ENCODE measurements at regions not wholly inside any gene's neighbourhood (a gene's known extent, or its start where the extent isn't known, plus 50 kb on each side); places are given as distances from the start of the nearest gene placed in this dataset.

GRCh38 chr6:1065986-1066385 is 245.9 kb upstream of the FOXQ1 start:
- no peak for DNase-seq (ENCODE audit: low read depth in 2 of 2)

- no peak for DNase-seq (ENCODE audit: low read depth in 2 of 2)
Observed at GRCh38 chr6:1063671-1064355, 248.1 kb upstream of the FOXQ1 start.

DNA sequence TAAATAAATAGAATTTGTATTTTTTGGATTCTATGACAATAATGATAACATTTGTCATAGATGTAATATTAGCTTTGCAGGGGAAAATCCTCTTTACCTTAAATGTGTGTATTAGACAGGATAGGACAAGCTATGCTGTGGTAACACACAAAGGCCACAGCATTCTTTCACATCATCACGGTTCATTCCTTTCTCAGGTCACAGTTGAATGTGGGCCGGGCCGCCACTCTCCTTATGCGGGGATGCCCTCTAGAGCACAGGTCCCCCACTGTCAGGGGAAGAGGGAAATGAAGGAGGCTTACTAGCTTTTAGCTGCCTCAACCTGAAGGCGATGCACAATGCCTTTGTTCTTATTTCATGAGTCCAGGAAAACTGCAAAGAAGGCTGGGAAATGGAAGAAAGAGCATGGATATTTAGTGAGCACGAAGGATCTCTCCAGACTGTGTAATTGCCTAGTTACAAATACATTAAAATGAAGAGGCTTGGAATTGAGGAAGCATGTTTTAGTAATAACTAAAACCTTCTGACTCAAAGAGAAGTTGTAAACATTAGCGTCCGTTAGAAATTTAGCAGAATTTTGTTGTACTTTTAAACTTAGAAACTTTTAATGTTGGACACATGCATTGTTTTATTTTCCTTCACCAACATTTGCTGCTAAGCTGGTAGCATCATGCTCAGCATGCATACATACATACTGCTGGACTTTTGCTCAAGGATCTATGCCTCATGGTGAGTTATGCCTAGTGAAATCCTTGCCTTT is 248.9 kb upstream of the FOXQ1 start:
- no peak for DNase-seq (ENCODE audit: low read depth in 2 of 2)

GRCh38 chr6:1059596-1059995 is 252.3 kb upstream of the FOXQ1 start:
- DNase-seq (ENCODE audit: low read depth in 2 of 2), result no peak

DNA sequence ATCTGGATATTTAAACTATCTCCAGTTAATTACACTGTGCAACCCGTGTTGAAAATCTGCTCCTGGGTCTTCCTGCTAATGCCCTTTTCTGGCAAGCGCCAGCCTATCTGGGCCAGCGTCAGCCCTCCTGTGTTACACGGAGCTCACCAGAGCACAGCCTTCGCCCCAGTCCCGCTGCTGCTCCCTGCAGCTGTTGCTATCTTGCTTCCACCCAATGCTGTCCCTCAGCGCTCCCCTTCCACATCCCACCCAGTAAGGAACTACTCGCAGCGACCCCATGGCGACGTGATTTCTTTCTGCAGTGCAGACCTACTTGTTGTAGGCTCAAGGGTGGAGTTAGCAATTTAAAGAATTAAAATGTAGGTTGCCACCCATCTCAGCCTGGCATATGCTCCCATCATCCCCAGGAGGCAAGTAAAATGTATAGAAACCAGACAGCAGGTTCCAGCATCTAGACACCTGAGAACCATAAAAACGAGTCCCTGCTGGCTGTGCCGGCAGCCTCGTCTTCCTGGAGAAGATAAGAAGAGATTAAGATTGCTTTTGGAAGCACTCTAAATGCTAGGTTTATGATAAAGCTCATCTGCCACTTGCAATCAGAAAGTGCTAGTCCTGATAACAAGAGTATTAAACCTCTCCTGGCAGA is 254.3 kb upstream of the FOXQ1 start:
- no peak for DNase-seq (ENCODE audit: low read depth in 2 of 2)

- no peak for DNase-seq (ENCODE audit: low read depth in 2 of 2)
Observed at GRCh38 chr6:1055015-1055921, 256.6 kb upstream of the FOXQ1 start.

DNA sequence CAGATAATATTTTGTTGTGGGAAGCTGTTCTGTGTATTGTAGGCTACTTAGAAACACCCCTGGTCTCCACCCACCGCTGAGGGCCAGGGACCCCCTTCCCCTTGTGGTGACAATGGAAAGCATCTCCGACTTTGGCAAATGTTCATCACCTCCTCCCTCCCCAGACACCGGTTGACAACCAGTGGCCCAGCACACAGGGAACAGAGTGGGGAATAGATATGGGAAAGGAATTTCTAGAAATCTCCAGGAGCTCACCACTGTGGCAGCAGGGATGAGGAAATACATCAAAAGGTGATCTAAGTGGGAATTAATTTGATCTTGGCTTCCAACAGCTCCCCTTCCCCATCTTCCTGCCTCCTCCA is 257.3 kb upstream of the FOXQ1 start:
- DNase-seq (ENCODE audit: low read depth in 2 of 2), result no peak

DNA sequence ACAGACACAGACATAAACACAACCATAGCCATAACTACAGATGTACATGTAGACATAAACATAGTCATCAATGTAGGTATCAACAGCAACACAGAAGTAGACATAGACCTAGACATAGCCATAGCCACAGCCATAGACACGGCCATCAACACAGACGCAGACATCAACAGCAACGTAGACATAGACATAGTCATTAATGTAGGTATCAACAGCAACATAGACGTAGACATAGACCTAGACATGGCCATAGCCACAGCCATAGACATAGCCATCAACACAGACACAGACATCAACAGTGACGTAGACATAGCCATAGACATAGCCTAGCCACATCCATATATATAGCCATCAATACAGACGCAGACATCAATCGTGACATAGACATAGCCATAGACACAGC is 258.3 kb upstream of the FOXQ1 start:
- no peak for DNase-seq (ENCODE audit: low read depth in 2 of 2)

GRCh38 chr6:1052262-1052661 is 259.6 kb upstream of the FOXQ1 start:
- DNase-seq (ENCODE audit: low read depth in 2 of 2), result no peak

GRCh38 chr6:1049900-1050299 is 262.0 kb upstream of the FOXQ1 start:
- DNase-seq (ENCODE audit: low read depth in 2 of 2), result no peak

DNA sequence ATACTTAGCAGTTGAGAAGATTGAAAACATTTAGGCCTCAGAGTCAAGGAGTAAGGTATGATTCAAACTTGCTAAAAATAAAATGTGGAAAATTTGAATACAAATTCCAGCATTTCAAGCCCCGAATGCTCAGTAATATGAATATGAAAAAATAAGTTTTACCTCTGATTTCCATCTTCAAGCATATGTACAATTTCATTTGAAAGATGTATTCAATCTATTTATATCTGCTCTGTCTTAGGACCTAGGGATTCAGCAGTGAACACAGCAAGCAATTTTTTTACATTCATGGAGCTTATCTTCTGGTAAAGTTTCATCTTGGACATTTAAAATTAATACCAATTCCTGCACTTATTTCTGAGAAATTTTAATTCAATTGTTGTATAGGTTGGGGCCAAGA is 262.7 kb upstream of the FOXQ1 start:
- no peak for DNase-seq (ENCODE audit: low read depth in 2 of 2)

DNA sequence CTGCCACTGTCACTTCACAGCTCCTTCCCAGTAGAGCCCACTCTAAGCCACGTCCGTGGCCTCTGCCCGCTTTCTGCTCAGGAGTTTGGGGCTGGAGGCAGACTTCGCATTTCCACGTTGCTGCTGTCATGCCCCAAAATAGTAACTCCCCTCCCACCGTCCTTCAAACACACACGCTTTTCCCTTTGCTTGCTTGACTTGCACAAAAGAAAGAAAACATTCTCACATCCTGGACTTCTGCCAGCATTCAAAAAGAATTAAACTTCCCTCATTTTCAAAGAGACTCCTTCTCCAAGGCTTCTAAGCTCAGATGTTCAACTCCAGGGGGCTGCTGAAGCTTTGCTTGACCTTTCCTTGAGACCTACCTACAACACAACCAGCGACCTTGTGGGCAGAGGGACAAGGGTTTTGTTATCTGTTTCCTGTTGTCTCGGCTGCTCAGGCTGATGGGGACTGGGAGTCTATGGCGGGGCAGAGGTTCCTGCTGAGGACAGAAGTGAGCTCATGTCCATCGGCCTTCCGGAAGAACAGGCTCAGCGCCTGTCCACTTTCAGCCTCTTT is 263.8 kb upstream of the FOXQ1 start:
- DNase-seq (ENCODE audit: low read depth in 2 of 2), result no peak

DNA sequence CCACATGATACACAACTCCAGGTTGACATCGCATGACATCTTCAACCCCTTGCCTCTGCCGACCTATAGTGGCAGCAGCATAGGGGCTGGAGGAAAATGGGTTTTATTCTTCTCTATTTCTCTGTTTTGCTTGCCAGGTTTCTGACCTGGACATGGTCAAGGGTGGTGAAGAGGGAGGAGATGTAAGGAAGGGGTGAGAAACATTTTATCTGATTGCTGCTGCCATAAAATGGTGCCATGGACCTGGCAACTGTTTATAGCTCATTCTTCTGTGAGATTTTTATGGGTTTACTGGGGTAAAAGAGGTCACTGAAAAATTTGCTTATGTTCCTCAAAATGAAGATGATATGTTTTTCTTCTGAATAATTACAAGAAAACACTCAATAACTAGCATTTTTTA is 266.7 kb upstream of the FOXQ1 start:
- no peak for DNase-seq (ENCODE audit: low read depth in 2 of 2)

DNA sequence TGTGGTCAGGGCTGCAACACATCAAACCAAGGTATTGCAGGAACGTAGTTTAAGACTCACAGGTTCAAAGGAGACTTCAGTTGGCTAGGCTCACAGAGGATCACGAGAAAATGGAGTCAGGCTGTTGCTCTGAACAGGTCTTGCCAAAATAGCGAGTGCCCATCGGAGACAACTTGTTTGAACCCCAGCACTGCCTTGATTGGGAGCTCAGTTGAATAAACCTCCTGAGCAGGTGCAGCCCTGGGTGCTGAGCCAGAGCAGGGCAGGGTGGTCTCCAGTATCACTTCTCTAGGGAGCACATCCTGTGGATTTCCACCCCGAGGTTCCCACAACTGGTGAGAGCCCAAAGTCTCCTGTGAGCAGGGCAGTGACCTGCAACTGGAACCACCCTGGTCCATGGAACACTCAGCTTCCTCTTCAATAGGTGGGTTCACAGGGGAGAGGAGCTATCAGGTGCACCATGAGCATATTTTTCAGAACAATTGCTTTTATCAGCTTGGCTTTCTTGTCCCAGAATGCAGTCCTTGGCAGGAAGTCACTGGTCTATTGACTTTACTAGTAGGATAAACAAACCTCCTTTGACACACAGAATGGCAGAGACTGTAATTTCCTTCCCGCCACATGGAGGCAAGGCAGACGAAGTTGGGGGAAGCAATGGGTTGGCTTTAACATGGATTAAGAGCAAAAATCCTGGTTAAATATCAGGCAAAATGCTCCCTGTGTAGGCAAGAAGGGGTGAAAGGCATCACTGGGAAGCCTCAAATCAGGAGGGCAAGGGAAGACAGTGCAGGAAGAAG is 267.7 kb upstream of the FOXQ1 start:
- DNase-seq (ENCODE audit: low read depth in 2 of 2), result no peak

GRCh38 chr6:1043458-1043836 is 268.5 kb upstream of the FOXQ1 start:
- no peak for DNase-seq (ENCODE audit: low read depth in 2 of 2)

DNA sequence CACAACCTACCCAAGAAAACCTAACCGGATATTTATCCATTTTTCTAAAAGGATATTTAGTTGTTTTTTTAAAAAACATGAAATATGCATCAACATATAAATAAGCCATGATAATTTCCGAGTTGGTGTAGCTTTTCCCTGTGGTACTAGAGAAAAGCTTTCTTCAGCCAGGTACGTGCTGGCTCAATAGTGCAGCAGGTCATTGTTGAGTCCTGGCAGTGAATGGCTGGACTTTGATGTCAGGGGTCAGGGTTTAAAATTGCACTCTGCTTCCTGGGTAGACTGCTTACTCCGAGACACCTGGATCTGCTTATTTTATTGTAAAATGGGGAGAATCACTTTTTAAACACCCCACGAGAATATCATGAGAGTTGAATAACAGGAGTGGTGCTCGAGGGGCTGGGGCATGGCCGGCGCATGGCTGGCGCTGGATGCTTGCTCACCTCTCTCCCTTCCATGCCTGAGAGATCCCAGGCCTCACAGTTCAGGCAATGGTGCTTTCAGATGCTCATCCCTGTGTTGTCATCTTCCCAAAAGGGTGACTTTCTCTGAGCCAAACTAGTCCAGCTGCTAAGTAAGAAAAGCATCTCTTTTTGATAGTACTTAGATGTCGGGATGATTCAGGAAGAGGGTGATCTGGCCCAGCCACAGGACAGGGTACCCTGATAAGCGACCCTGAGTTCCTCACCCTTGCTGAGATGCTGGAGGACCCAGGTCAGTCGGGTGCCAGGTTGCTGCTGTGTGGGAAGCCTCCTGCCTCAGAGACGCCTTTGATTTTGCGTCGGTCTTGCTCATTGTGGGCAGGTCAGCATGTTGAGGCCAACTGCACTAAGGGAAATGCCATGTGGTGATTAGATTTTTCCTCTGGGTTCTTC is 269.1 kb upstream of the FOXQ1 start:
- no peak for DNase-seq (ENCODE audit: low read depth in 2 of 2)

GRCh38 chr6:1040393-1040792 is 271.5 kb upstream of the FOXQ1 start:
- DNase-seq (ENCODE audit: low read depth in 2 of 2), result no peak

GRCh38 chr6:1039746-1040145 is 272.2 kb upstream of the FOXQ1 start:
- no peak for DNase-seq (ENCODE audit: low read depth in 2 of 2)

DNA sequence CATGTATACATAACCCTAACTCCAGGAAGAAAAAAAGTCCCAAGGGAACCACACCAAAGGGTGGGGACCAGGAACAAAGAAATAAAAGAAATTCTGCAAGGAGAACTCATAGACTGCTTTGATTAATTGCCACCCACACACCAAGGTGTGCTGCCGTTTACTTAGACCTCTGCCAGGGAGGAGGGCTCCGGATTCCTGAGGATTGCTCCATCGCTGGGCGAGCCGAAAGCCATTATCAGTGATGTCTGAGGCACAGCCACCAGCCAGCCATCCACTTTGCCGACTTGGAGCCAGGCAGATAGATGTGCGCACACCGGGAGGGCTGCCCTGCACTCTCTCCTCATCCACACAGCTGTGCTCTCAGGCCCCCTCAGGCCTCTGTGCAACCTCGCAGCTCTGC is 272.7 kb upstream of the FOXQ1 start:
- no peak for DNase-seq (ENCODE audit: low read depth in 2 of 2)

Measured in stimulated activated CD4-positive, alpha-beta T cell treated with anti-CD3 and anti-CD28 coated beads, Interleukin-15, amount 100 ng/mL, for 48 hours (primary cell).